HEK293 (cell line): ENCODE measurements at regions not wholly inside any gene's neighbourhood (a gene's known extent, or its start where the extent isn't known, plus 50 kb on each side); places are given as distances from the start of the nearest gene placed in this dataset.

ENCODE experiments used
- CTCF ChIA-PET: fragments of 350-600 bp; formaldehyde crosslinking; extraction: SDS; loops from one replicate; lab custom pipeline; 2021; ENCODE audit warnings: antibody characterized with exemption; lab: Yijun Ruan, JAX
- POLR2A ChIA-PET: fragments of 300-600 bp; formaldehyde crosslinking; extraction: SDS; loops from one replicate; lab custom pipeline; 2020; ENCODE audit warnings: antibody characterized with exemption, inconsistent platforms; lab: Yijun Ruan, JAX
- H3K27ac ChIP-seq: fragments of 200-500 bp; sonication (Bioruptor generic); 2 replicates; pipeline ENCODE4 v1.5.1; 2014; ENCODE audit warnings: low read depth, low read length, control low read depth, inconsistent platforms; ENCODE audit errors: extremely low read depth
- H3K36me3 ChIP-seq, 2 experiments: fragments of 200-500 bp in 1 of 2; sonication (Bioruptor generic) in 1 of 2; 1 replicate in 1 of 2; 2 replicates in 1 of 2; pipeline ENCODE4 v1.5.1; 2014 to 2017; ENCODE audit warnings: inconsistent platforms in 2 of 2, low read length in 2 of 2; ENCODE audit not compliant: control insufficient read depth in 2 of 2, insufficient read depth in 1 of 2
- H3K4me1 ChIP-seq: fragments of 200-500 bp; sonication (Bioruptor generic); 2 replicates; pipeline ENCODE4 v1.5.1; 2014; ENCODE audit warnings: mild to moderate bottlenecking, low read length, inconsistent platforms; ENCODE audit not compliant: control insufficient read depth, insufficient read depth
- H3K4me3 ChIP-seq: 2 replicates; pipeline ENCODE4 v1.5.1; 2011; ENCODE audit warnings: low read depth, mild to moderate bottlenecking, control low read depth, low read length, moderate library complexity
- H3K9me3 ChIP-seq: fragments of 200-500 bp; sonication (Bioruptor generic); 2 replicates; pipeline ENCODE4 v1.5.1; 2014; ENCODE audit warnings: low read depth, low read length, inconsistent platforms; ENCODE audit not compliant: control insufficient read depth, insufficient read depth
- EGR2 ChIP-seq: fragments of 450-650 bp; formaldehyde crosslinking; IDR thresholded peaks from 2 replicates; pipeline ENCODE4 v1.5.1; 2016; ENCODE audit warnings: low read depth, missing biosample characterization, missing genetic modification characterization
- GLIS1 ChIP-seq: fragments of 450-650 bp; formaldehyde crosslinking; IDR thresholded peaks from 2 replicates; pipeline ENCODE4 v1.5.1; 2016; ENCODE audit warnings: missing biosample characterization, missing genetic modification characterization
- GLIS2 ChIP-seq: fragments of 450-650 bp; formaldehyde crosslinking; IDR thresholded peaks from 2 replicates; pipeline ENCODE4 v1.5.1; 2016; ENCODE audit warnings: missing biosample characterization, missing genetic modification characterization
- HOXD13 ChIP-seq: sonication (generic); formaldehyde crosslinking; IDR thresholded peaks from 2 replicates; pipeline ENCODE4 v1.8.0; 2022; ENCODE audit warnings: missing genetic modification reagents, borderline replicate concordance
- KLF17 ChIP-seq: fragments of 450-650 bp; formaldehyde crosslinking; IDR thresholded peaks from 2 replicates; pipeline ENCODE4 v1.5.1; 2016; ENCODE audit warnings: missing biosample characterization, missing genetic modification characterization
- KLF7 ChIP-seq: fragments of 450-650 bp; formaldehyde crosslinking; IDR thresholded peaks from 2 replicates; pipeline ENCODE4 v1.5.1; 2016; ENCODE audit warnings: missing biosample characterization, missing genetic modification characterization, borderline replicate concordance
- OSR2 ChIP-seq: fragments of 450-650 bp; formaldehyde crosslinking; IDR thresholded peaks from 2 replicates; pipeline ENCODE4 v1.5.1; 2016; ENCODE audit warnings: missing biosample characterization, missing genetic modification characterization
- PRDM4 ChIP-seq: fragments of 450-650 bp; formaldehyde crosslinking; IDR thresholded peaks from 2 replicates; pipeline ENCODE4 v1.5.1; 2017; ENCODE audit warnings: missing biosample characterization, missing genetic modification characterization
- REPIN1 ChIP-seq: fragments of 450-650 bp; formaldehyde crosslinking; IDR thresholded peaks from 2 replicates; pipeline ENCODE4 v1.5.1; 2017; ENCODE audit warnings: missing biosample characterization, missing genetic modification characterization, low read depth
- SCRT1 ChIP-seq: fragments of 450-650 bp; formaldehyde crosslinking; IDR thresholded peaks from 2 replicates; pipeline ENCODE4 v1.5.1; 2016; ENCODE audit warnings: missing biosample characterization, missing genetic modification characterization, borderline replicate concordance
- ZNF10 ChIP-seq: fragments of 450-650 bp; formaldehyde crosslinking; IDR thresholded peaks from 2 replicates; pipeline ENCODE4 v1.5.1; 2017; ENCODE audit warnings: missing biosample characterization, missing genetic modification characterization
- ZNF148 ChIP-seq: fragments of 450-650 bp; formaldehyde crosslinking; IDR thresholded peaks from 2 replicates; pipeline ENCODE4 v1.5.0; 2017; ENCODE audit warnings: missing biosample characterization, missing genetic modification characterization, borderline replicate concordance
- ZNF311 ChIP-seq: fragments of 450-650 bp; formaldehyde crosslinking; IDR thresholded peaks from 2 replicates; pipeline ENCODE4 v1.5.1; 2017; ENCODE audit warnings: missing biosample characterization, missing genetic modification characterization, borderline replicate concordance
- ZNF335 ChIP-seq: fragments of 450-650 bp; formaldehyde crosslinking; conservative IDR thresholded peaks from 2 replicates; pipeline ENCODE4 v1.5.1; 2016; ENCODE audit warnings: missing biosample characterization, missing genetic modification characterization
- ZNF350 ChIP-seq: fragments of 450-650 bp; formaldehyde crosslinking; IDR thresholded peaks from 2 replicates; pipeline ENCODE4 v1.5.0; 2017; ENCODE audit warnings: missing biosample characterization, mild to moderate bottlenecking, missing genetic modification characterization
- ZNF362 ChIP-seq: fragments of 450-650 bp; formaldehyde crosslinking; IDR thresholded peaks from 2 replicates; pipeline ENCODE4 v1.5.1; 2016; ENCODE audit warnings: missing biosample characterization, missing genetic modification characterization
- ZNF366 ChIP-seq: fragments of 450-650 bp; formaldehyde crosslinking; conservative IDR thresholded peaks from 2 replicates; pipeline ENCODE4 v1.5.1; 2016; ENCODE audit warnings: missing biosample characterization, missing genetic modification characterization
- ZNF398 ChIP-seq: fragments of 450-650 bp; formaldehyde crosslinking; IDR thresholded peaks from 2 replicates; pipeline ENCODE4 v1.5.1; 2017; ENCODE audit warnings: missing biosample characterization, missing genetic modification characterization
- ZNF513 ChIP-seq: fragments of 450-650 bp; IDR thresholded peaks from 2 replicates; pipeline ENCODE4 v1.5.1; 2018; ENCODE audit warnings: missing biosample characterization, missing genetic modification characterization
- ZNF544 ChIP-seq: fragments of 450-650 bp; formaldehyde crosslinking; IDR thresholded peaks from 2 replicates; pipeline ENCODE4 v1.5.0; 2017; ENCODE audit warnings: missing biosample characterization, missing genetic modification characterization
- ZNF555 ChIP-seq: fragments of 450-650 bp; formaldehyde crosslinking; conservative IDR thresholded peaks from 2 replicates; pipeline ENCODE4 v1.5.1; 2017; ENCODE audit warnings: missing biosample characterization, mild to moderate bottlenecking, missing genetic modification characterization, inconsistent platforms
- ZNF571 ChIP-seq: fragments of 450-650 bp; formaldehyde crosslinking; IDR thresholded peaks from 2 replicates; pipeline ENCODE4 v1.5.0; 2017; ENCODE audit warnings: missing biosample characterization, missing genetic modification characterization
- ZNF580 ChIP-seq: fragments of 450-650 bp; formaldehyde crosslinking; IDR thresholded peaks from 2 replicates; pipeline ENCODE4 v1.5.1; 2016; ENCODE audit warnings: missing biosample characterization, missing genetic modification characterization
- ZNF660 ChIP-seq: fragments of 450-650 bp; IDR thresholded peaks from 2 replicates; pipeline ENCODE4 v1.5.1; 2018; ENCODE audit warnings: missing biosample characterization, mild to moderate bottlenecking, missing genetic modification characterization
- ZNF704 ChIP-seq: fragments of 450-650 bp; formaldehyde crosslinking; IDR thresholded peaks from 2 replicates; pipeline ENCODE4 v1.5.1; 2016; ENCODE audit warnings: missing biosample characterization, missing genetic modification characterization
- ZNF785 ChIP-seq: fragments of 450-650 bp; formaldehyde crosslinking; IDR thresholded peaks from 2 replicates; pipeline ENCODE4 v1.5.1; 2016; ENCODE audit warnings: missing biosample characterization, missing genetic modification characterization

GRCh38 chr14:71373773-71374172 is 466.5 kb downstream of the PCNX1 start (continued):
- TF ChIP-seq ZNF580 (no peak), ZNF571 (no peak), ZNF10 (no peak), ZNF350 (tag by site-specific recombination) (no peak), ZNF785 (no peak), ZNF366 (tag by site-specific recombination) (no peak), ZNF398 (tag by site-specific recombination) (no peak), ZNF555 (tag by site-specific recombination) (no peak), OSR2 (tag by site-specific recombination) (no peak), EGR2 (tag by site-specific recombination) (no peak), GLIS2 (tag by site-specific recombination) (no peak), PRDM4 (tag by site-specific recombination) (no peak), REPIN1 (tag by site-specific recombination) (no peak), ZNF544 (tag by site-specific recombination) (no peak), KLF17 (tag by site-specific recombination) (no peak)

GRCh38 chr14:71374989-71375388 is 467.7 kb downstream of the PCNX1 start:
- Histone ChIP-seq H3K36me3 (no peaks in the 10 kb centered on the region), H3K4me1 (peaks cover 13% of the 10 kb centered on the region), H3K4me3 (no peak overlapping the region), H3K27ac (no peak overlapping the region), H3K9me3 (no peaks in the 10 kb centered on the region)
- CTCF ChIA-PET, result no interaction called here
- POLR2A ChIA-PET, result no interaction called here
- no peak for TF ChIP-seq ZNF335 (tag by site-specific recombination)
- no peak for TF ChIP-seq ZNF704 (tag by site-specific recombination)
- TF ChIP-seq GLIS1 (tag by site-specific recombination), result no peak
- no peak for TF ChIP-seq HOXD13 (CRISPR knock-in tag)
- no peak for TF ChIP-seq SCRT1 (tag by site-specific recombination)
- TF ChIP-seq ZNF513 (tag by site-specific recombination), result no peak
- TF ChIP-seq ZNF311 (tag by site-specific recombination), result no peak
- no peak for TF ChIP-seq ZNF660 (tag by site-specific recombination)
- TF ChIP-seq ZNF544 (tag by site-specific recombination), result no peak
- no peak for TF ChIP-seq ZNF350 (tag by site-specific recombination)
- no peak for TF ChIP-seq ZNF148 (tag by site-specific recombination)
- no peak for TF ChIP-seq KLF7 (tag by site-specific recombination)
- no peak for TF ChIP-seq ZNF362 (tag by site-specific recombination)
- no peak for TF ChIP-seq EGR2 (tag by site-specific recombination)
